ENCODE measurements at regions not wholly inside any gene's neighbourhood (a gene's known extent, or its start where the extent isn't known, plus 50 kb on each side); places are given as distances from the start of the nearest gene placed in this dataset.

GRCh38 chr12:123064885-123065619 is 84.6 kb downstream of the ARL6IP4 start:
- H3K9me3 ChIP-seq (ENCODE audit: control insufficient read depth, low read depth, low read length) = no peaks in the 10 kb centered on the region
- no peaks in the 10 kb centered on the region for H3K4me1 ChIP-seq (ENCODE audit: insufficient read depth, low read length)
- H3K79me2 ChIP-seq (ENCODE audit: insufficient read depth, low read length) = no peaks in the 10 kb centered on the region
- Mint-ChIP-seq H3K4me3 (no peak overlapping the region), H3K27ac (no peak overlapping the region), H3K9me3 (no peaks in the 10 kb centered on the region), H3K27me3 (ENCODE audit: low read depth) (peaks cover 1% of the 10 kb centered on the region; the same call in 1 of the 2 replicates), H3K36me3 (ENCODE audit: insufficient read depth in 1 of 3, low read depth in 3 of 3) (no peaks in the 10 kb centered on the region), H3K4me1 (no peaks in the 10 kb centered on the region)
- no peak overlapping the region for H2BK20ac ChIP-seq (ENCODE audit: low read depth, low read length, poor library complexity, severe bottlenecking)
- no peaks in the 10 kb centered on the region for H3K23me2 ChIP-seq (ENCODE audit: insufficient read length, low read depth, low read length, poor library complexity, severe bottlenecking)
- no peak overlapping the region for H4K5ac ChIP-seq (ENCODE audit: insufficient read length, low read depth, low read length)
- H3K4me2 ChIP-seq (ENCODE audit: insufficient read depth, insufficient read length, low read length) = no peak overlapping the region
- no peak overlapping the region for H3K14ac ChIP-seq (ENCODE audit: insufficient read depth, low read length)
- no peak for DNase-seq
- no peak overlapping the region for H3K56ac ChIP-seq (ENCODE audit: insufficient read length, low read depth, low read length)
- H3K9ac ChIP-seq (ENCODE audit: extremely low read depth, insufficient read length, low read length) = no peak overlapping the region
- no peak overlapping the region for H2BK5ac ChIP-seq (ENCODE audit: insufficient read length, low read length)
- no CpG with 5 or more reads among the region's 8 CpGs for WGBS (ENCODE audit: extremely low coverage, insufficient read length, low lambda C conversion rate)
- TF ChIP-seq CTCF (conservative IDR thresholded peaks at IDR 0.05) = no peak
- no peak overlapping the region for H4K91ac ChIP-seq (ENCODE audit: insufficient read length, low read depth, low read length)
- no peak overlapping the region for H2BK120ac ChIP-seq (ENCODE audit: low read depth, low read length, poor library complexity, severe bottlenecking)
- H3T11ph ChIP-seq (ENCODE audit: low read length) = no peak overlapping the region
- no peak overlapping the region for H4K8ac ChIP-seq (replicated peaks; ENCODE audit: insufficient read length, low read depth, low read length)
- H2AK5ac ChIP-seq (ENCODE audit: insufficient read length, low read length) = no peak overlapping the region
- no peak overlapping the region for H3K4ac ChIP-seq (ENCODE audit: low read depth, low read length)
- H3K27me3 ChIP-seq (ENCODE audit: insufficient read depth, low read length) = no peaks in the 10 kb centered on the region
- no peak overlapping the region for H3K18ac ChIP-seq (ENCODE audit: insufficient read length, low read depth, low read length)
- no peak overlapping the region for H2BK12ac ChIP-seq (ENCODE audit: insufficient read length, low read depth, low read length)
- no peak overlapping the region for H2AFZ ChIP-seq (ENCODE audit: low read length)
- H3K79me1 ChIP-seq (ENCODE audit: insufficient read depth, low read depth, low read length, poor library complexity, severe bottlenecking) = no peaks in the 10 kb centered on the region
- no peak overlapping the region for H3K23ac ChIP-seq (ENCODE audit: insufficient read length, low read depth, low read length)
- no peaks in the 10 kb centered on the region for H4K20me1 ChIP-seq (ENCODE audit: control insufficient read depth, insufficient read depth, insufficient read length)
- H2BK15ac ChIP-seq (ENCODE audit: low read depth, low read length) = no peak overlapping the region
- H3K27ac ChIP-seq (ENCODE audit: insufficient read length, low read depth, low read length) = no peak overlapping the region
